K562 (cell line): ENCODE measurements at regions not wholly inside any gene's neighbourhood (a gene's known extent, or its start where the extent isn't known, plus 50 kb on each side); places are given as distances from the start of the nearest gene placed in this dataset.

Experiments
- ATAC-seq: fragments of 200-7000 bp; cut with Tn5 transposase; 3 replicates; pipeline ENCODE4 v1.9.1; 2020; ENCODE audit warnings: moderate library complexity
- BruUV-seq: library from RNA; stranded (reverse); fragments of 400-500 nt; replicated peaks from 2 replicates; lab custom pipeline; 2021; lab: Mats Ljungman, UMichigan
- CTCF ChIA-PET: fragments of 300-600 bp; formaldehyde crosslinking; extraction: SDS; loops from one replicate; lab custom pipeline; 2021; ENCODE audit warnings: low intra/inter-chr PET ratio; lab: Yijun Ruan, JAX
- POLR2A ChIA-PET: fragments of 300-600, 350-650 bp; sonication (Branson Sonifier 250); formaldehyde crosslinking; extraction: SDS; loops from one replicate; lab custom pipeline; 2021; ENCODE audit warnings: antibody characterized with exemption, inconsistent platforms; lab: Yijun Ruan, JAX
- DNase-seq, 4 experiments: peaks; one replicate each; pipeline versions ENCODE4 v3.0.0 to v3.0.0-alpha.2; 2011 to 2018; ENCODE audit warnings: low spot score in 3 of 4, mixed read lengths in 3 of 4; ENCODE audit errors: extremely low read depth in 1 of 4
- FAIRE-seq: peaks from 2 replicates; lab custom pipeline; 2011; peaks lifted over from hg19 to GRCh38; lab: Jason Lieb, UNC
- H2AFZ ChIP-seq: 2 replicates; pipeline ENCODE4 v1.6.0; 2011; ENCODE audit warnings: low read depth, low read length, control low read depth, inconsistent platforms
- H3K27ac ChIP-seq: fragments of 200-600 bp; 3 replicates; pipeline ENCODE4 v1.8.0; 2011; ENCODE audit warnings: low read depth, mild to moderate bottlenecking, control low read depth, inconsistent platforms, low read length, moderate library complexity, mixed read lengths; ENCODE audit errors: extremely low read depth
- H3K27me3 ChIP-seq, 2 experiments: fragments of 300-600 bp in 1 of 2; 2 replicates in 1 of 2; 3 replicates in 1 of 2; pipeline versions ENCODE4 v1.6.0 to v1.8.0; 2011; ENCODE audit warnings: inconsistent platforms in 2 of 2, low read length in 2 of 2, mild to moderate bottlenecking in 1 of 2, mixed read lengths in 1 of 2, moderate library complexity in 1 of 2; ENCODE audit not compliant: control insufficient read depth in 2 of 2, insufficient read depth in 2 of 2
- H3K36me3 ChIP-seq: fragments of 300-600 bp; 3 replicates; pipeline ENCODE4 v1.8.0; 2011; ENCODE audit warnings: mild to moderate bottlenecking, low read length, inconsistent platforms; ENCODE audit not compliant: control insufficient read depth, insufficient read depth
- H3K4me1 ChIP-seq, 2 experiments: fragments of 200-600 bp in 1 of 2; replicated peaks in 1 of 2; 2 replicates in 1 of 2; 3 replicates in 1 of 2; pipeline versions ENCODE4 v1.5.1 to v1.8.0; 2011; ENCODE audit warnings: inconsistent platforms in 2 of 2, low read length in 2 of 2, mild to moderate bottlenecking in 1 of 2, mixed read lengths in 1 of 2, moderate library complexity in 1 of 2; ENCODE audit not compliant: control insufficient read depth in 2 of 2, insufficient read depth in 2 of 2
- H3K4me2 ChIP-seq: 2 replicates; pipeline ENCODE4 v1.6.1; 2011; ENCODE audit warnings: low read length, control low read depth, inconsistent platforms, mixed read lengths; ENCODE audit not compliant: insufficient read depth
- H3K4me3 ChIP-seq: fragments of 200-600 bp; sonication (generic), shearing (Covaris generic); 2 replicates; pipeline ENCODE4 v1.5.1; 2016; ENCODE audit warnings: control low read depth, inconsistent platforms
- H3K79me2 ChIP-seq: fragments of 200-600 bp; 3 replicates; pipeline ENCODE4 v1.8.0; 2011; ENCODE audit warnings: low read length, inconsistent platforms; ENCODE audit not compliant: control insufficient read depth, insufficient read depth
- H3K9ac ChIP-seq, 2 experiments: 2 replicates each; pipeline versions ENCODE4 v1.6.0 to v1.6.1; 2011; ENCODE audit warnings: low read depth in 2 of 2, low read length in 2 of 2, control low read depth in 1 of 2, inconsistent platforms in 1 of 2, mild to moderate bottlenecking in 1 of 2, mixed read lengths in 1 of 2; ENCODE audit not compliant: insufficient read depth in 1 of 2
- H3K9me1 ChIP-seq: one replicate; pipeline ENCODE4 v1.6.0; 2011; ENCODE audit warnings: inconsistent platforms, mild to moderate bottlenecking, low read length, moderate library complexity; ENCODE audit not compliant: control insufficient read depth, insufficient read depth
- H3K9me3 ChIP-seq: replicated peaks from 2 replicates; pipeline ENCODE4 v1.5.1; 2011; ENCODE audit warnings: low read depth, low read length, inconsistent platforms; ENCODE audit not compliant: control insufficient read depth, insufficient read depth
- H4K20me1 ChIP-seq: replicated peaks from 2 replicates; pipeline ENCODE4 v1.6.1; 2011; ENCODE audit warnings: low read length, inconsistent platforms, mixed read lengths; ENCODE audit not compliant: control insufficient read depth, insufficient read depth
- C11orf30 ChIP-seq: fragments of 450-650 bp; IDR thresholded peaks from 2 replicates; pipeline ENCODE4 v1.6.1; 2016; ENCODE audit warnings: low read depth, mild to moderate bottlenecking
- CTCF ChIP-seq, 3 experiments: IDR thresholded peaks in 2 of 3; conservative IDR thresholded peaks in 1 of 3; 2 replicates each; pipeline ENCODE4 v1.5.1; 2011 to 2012; ENCODE audit warnings: low read length in 3 of 3, mild to moderate bottlenecking in 3 of 3, control low read depth in 2 of 3, improper control_type of control experiment in 1 of 3, inconsistent platforms in 1 of 3, low read depth in 1 of 3, mixed read lengths in 1 of 3, moderate library complexity in 1 of 3; ENCODE audit not compliant: insufficient read depth in 2 of 3
- ELF4 ChIP-seq: fragments of 450-650 bp; formaldehyde crosslinking; IDR thresholded peaks from 2 replicates; pipeline ENCODE4 v1.4.0; 2022; ENCODE audit warnings: missing genetic modification characterization
- RAD21 ChIP-seq, 2 experiments: fragments of 250-450 bp in 1 of 2; fragments of 450-650 bp in 1 of 2; sonication (Bioruptor Pico) in 1 of 2; formaldehyde crosslinking in 1 of 2; IDR thresholded peaks in 1 of 2; conservative IDR thresholded peaks in 1 of 2; 2 replicates each; pipeline versions ENCODE4 v1.4.0 to v1.8.0; 2020 to 2022; ENCODE audit warnings: mild to moderate bottlenecking in 2 of 2, moderate library complexity in 1 of 2
- SMC3 ChIP-seq: conservative IDR thresholded peaks from 2 replicates; pipeline ENCODE4 v1.6.1; 2011; ENCODE audit warnings: low read depth, low read length, improper control_type of control experiment; ENCODE audit not compliant: insufficient read depth
- ZNF384 ChIP-seq: IDR thresholded peaks from 2 replicates; pipeline ENCODE4 v1.6.1; 2012; ENCODE audit warnings: low read depth, low read length, improper control_type of control experiment
- WGBS: fragments of 100-300 bp; shearing (Covaris generic); methylation state at CpG from one replicate; pipeline ENCODE4 v1.1.6; 2016; ENCODE audit warnings: low coverage, mixed read lengths; ENCODE audit not compliant: insufficient coverage; ENCODE audit errors: missing lambda C conversion rate; 5-methylcytosine and 5-hydroxymethylcytosine counted together
- in situ Hi-C: fragments of 300-500 bp; cut with MboI; formaldehyde crosslinking; loops from 4 replicates; pipeline ENCODE4 v1.15.0; 2018; ENCODE audit warnings: inconsistent platforms, mixed read lengths
- intact Hi-C: fragments of 100-400 bp; cut with micrococcal nuclease; formaldehyde crosslinking; loops from 2 replicates; pipeline ENCODE4 v1.14.2; 2022

GRCh38 chr2:35428548-35428947, 927.0 kb upstream of the CRIM1 start:
- Histone ChIP-seq H3K4me1 (no peaks in the 10 kb centered on the region), H3K27me3 (no peaks in the 10 kb centered on the region), H3K27ac (no peak overlapping the region), H4K20me1 (no peaks in the 10 kb centered on the region), H3K4me3 (no peak overlapping the region), H3K79me2 (no peaks in the 10 kb centered on the region), H3K4me2 (no peak overlapping the region), H3K9me3 (no peaks in the 10 kb centered on the region), H3K9me1 (no peaks in the 10 kb centered on the region), H3K9ac (no peak overlapping the region), H2AFZ (no peak overlapping the region), H3K36me3 (no peaks in the 10 kb centered on the region)
- DNase-seq (peak; percentile 4 to 36 (median 22)), ATAC-seq (no peak), FAIRE-seq (no peak)
- 0% methylated on average over 1 of the region's 1 CpG for WGBS
- in situ Hi-C loops: no loop called here
- CTCF ChIA-PET: no interaction called here
- BruUV-seq: no TSS peak
- intact Hi-C loops: no loop called here
- TF ChIP-seq ELF4 (CRISPR knock-in tag): no peak
- TF ChIP-seq C11orf30: no peak
- TF ChIP-seq CTCF (IDR thresholded peaks at IDR 0.05 in 2 of 3, conservative IDR thresholded peaks at IDR 0.05 in 1 of 3; ENCODE audit: insufficient read depth in 2 of 3, low read depth in 1 of 3, low read length in 3 of 3): peak; percentile 29 to 57 (median 35); a peak in 5 of 6 replicates
- no peak for TF ChIP-seq ZNF384
- 0 out of 2 replicates have a peak, but pooled peaks have one; percentile 8 for TF ChIP-seq SMC3
- peak in 1 of 2 experiments; percentile 28; a peak in 2 of 4 replicates for TF ChIP-seq RAD21 (CRISPR knock-in tag; conservative IDR thresholded peaks at IDR 0.05 in 1 of 2, IDR thresholded peaks at IDR 0.05 in 1 of 2)
- POLR2A ChIA-PET: no interaction called here
